Erythroblast (primary cell): ENCODE measurements at regions not wholly inside any gene's neighbourhood (a gene's known extent, or its start where the extent isn't known, plus 50 kb on each side); places are given as distances from the start of the nearest gene placed in this dataset.

Experiments
- GATA1 ChIP-seq: IDR thresholded peaks from 2 replicates; pipeline ENCODE4 v1.6.1; 2011; ENCODE audit warnings: low read depth, mild to moderate bottlenecking, control low read depth, low read length, moderate library complexity
- POLR2A ChIP-seq: IDR thresholded peaks from 2 replicates; pipeline ENCODE4 v1.6.1; 2011; ENCODE audit warnings: mild to moderate bottlenecking, low read length

- TF ChIP-seq POLR2A (no peak), GATA1 (no peak)
These were observed 385.2 kb downstream of the NUF2 start for GRCh38 chr1:163706915-163707314.
